ENCODE measurements at regions not wholly inside any gene's neighbourhood (a gene's known extent, or its start where the extent isn't known, plus 50 kb on each side); places are given as distances from the start of the nearest gene placed in this dataset.
A peak's percentile ranks its signal among the peaks of the same experiment; 100 is the strongest.
"Not testable (repeated sequence)": the region's sequence is repeated elsewhere in the genome, so short reads cannot be mapped to it uniquely, and the experiment has no call there.

DNA sequence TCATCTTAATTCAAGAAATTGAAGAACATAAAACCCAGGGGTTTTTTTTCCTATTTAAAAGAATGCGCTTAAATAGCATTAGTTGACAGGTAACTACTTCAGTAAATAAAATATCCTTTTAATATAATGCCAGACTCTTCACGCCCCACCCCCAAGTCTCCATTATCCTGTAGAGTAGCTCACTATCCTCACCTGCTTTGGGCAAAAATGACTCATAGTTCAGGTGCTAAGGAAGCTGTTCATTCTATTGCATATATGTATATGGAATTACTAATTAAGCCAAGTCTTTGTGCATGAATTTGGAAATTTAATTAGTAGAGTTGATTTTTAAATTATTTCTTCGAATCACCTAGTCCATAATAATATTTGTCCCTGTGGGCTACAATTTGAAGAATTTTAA, 656.8 kb upstream of the ANKRD30A start:
- FAIRE-seq (no peak), DNase-seq (ENCODE audit: insufficient read length, low spot score) (no peak)
- no peak for TF ChIP-seq POLR2A (IDR thresholded peaks at IDR 0.05; ENCODE audit: low read depth, low read length)

DNA sequence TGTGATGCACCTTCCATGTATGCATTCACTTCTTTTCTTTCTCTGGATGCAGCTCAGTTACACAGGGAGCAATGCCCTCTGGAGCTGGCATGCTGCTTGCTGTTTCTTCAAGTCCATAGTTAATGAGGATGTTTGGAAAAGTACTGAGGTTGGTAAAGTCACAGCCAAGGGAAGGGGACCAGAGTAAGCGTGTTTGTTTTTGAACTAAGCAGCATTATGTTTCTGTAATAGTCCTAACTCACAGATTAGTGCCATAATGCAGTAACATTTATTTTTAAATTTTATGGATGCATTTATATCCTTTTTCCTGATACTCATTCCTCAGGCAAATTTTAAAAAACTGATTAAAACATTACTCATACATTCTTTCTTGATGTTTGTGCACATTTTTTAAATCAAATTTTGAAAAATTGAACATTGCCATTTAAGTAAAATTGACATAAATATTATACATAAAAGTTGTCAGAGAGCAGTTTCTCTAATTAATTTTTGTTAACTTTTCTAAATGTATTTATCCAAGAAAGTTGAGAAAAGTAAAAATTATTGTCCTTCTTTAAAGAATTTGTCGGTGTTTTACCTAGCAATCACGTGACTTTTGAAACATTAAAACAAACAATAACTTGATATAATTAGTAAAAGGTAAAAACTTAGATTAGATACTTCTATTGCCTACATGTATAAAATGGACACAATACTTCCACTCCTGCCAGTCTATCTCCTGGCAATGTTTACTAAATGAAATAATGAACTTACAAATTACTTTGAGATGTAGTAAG, 659.6 kb upstream of the ANKRD30A start:
- no peak for DNase-seq (ENCODE audit: insufficient read length, low spot score)
- TF ChIP-seq POLR2A (IDR thresholded peaks at IDR 0.05; ENCODE audit: low read depth, low read length) = no peak
- peak; percentile 79 for FAIRE-seq

DNA sequence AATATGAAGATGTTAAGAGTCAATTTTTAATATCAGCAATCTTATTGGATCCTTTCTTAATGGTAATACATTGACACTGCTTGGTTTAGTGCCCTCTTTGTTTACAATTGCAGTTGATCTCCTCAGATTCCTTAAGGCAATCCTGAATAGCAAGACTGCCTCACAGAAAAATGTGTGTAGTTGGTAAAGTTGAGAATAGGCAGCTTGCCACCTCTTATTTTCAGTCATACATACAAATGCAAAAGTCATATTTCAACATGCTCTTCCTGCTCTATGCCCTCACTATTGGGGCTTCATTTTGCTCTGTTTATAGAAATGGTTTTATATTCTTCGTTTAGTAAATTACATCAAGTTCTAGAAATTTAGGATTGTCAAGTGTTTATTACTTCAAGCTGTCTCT, 661.1 kb upstream of the ANKRD30A start:
- FAIRE-seq = no peak
- no peak for TF ChIP-seq POLR2A (IDR thresholded peaks at IDR 0.05; ENCODE audit: low read depth, low read length)
- DNase-seq (ENCODE audit: insufficient read length, low spot score) = no peak

DNA sequence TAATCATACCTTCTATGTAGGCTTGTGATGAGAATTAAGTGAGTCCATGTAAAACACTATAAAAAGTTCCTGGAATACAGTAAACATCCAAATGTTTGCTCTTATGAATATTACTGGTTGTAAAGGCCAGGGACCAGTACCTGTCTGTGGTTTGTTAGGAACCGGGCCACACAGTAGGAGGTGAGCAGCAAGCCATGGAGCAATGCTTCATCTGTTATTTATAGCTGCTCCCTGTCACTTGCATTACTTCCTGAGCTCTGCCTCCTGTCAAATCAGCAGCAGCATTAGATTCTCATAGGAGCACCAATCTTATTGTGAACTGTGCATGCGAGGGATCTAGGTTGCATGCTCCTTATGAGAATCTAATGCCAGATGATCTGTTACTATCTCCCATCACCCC, 662.0 kb upstream of the ANKRD30A start:
- FAIRE-seq = no peak
- TF ChIP-seq POLR2A (IDR thresholded peaks at IDR 0.05; ENCODE audit: low read depth, low read length) = no peak
- no peak for DNase-seq (ENCODE audit: insufficient read length, low spot score)

DNA sequence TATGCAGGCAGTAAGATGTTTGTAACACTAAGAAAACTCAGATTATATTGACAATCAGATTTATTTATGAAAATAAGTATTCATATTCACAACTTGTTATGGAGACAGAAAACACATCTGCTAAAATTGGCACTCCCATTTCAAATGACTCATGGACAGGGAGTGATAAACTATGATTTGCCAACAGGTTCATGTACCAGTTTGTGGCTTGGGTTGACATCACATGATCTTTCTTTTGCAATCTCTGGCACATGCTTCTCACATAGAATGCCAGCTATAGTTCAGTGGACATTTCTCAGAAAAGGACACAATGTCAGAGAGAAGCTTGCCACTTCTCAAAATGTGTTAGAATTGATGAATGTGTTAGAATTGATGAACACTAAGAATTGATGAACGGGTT, 663.2 kb upstream of the ANKRD30A start:
- DNase-seq (ENCODE audit: insufficient read length, low spot score) (no peak), FAIRE-seq (peak; percentile 82)
- no peak for TF ChIP-seq POLR2A (IDR thresholded peaks at IDR 0.05; ENCODE audit: low read depth, low read length)

DNA sequence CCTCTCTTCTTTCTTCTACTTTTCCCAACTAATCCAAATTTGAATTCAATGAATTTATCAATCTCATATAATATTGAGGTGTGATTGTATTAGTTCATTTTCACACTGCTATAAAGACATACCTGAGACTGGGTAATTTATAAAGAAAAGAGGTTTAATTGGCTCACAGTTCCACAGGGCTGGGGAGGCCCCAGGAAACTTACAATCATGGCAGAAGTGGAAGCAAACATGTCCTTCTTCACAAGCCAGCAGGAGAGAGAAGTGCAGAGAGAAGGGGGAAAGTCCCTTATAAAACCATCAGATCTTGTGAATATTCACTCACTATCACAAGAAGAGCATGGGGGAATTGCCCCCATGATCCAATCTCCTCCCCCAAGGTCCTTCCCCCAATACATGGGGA, 667.0 kb upstream of the ANKRD30A start:
- not testable (repeated sequence) for DNase-seq (ENCODE audit: insufficient read length, low spot score); FAIRE-seq

DNA sequence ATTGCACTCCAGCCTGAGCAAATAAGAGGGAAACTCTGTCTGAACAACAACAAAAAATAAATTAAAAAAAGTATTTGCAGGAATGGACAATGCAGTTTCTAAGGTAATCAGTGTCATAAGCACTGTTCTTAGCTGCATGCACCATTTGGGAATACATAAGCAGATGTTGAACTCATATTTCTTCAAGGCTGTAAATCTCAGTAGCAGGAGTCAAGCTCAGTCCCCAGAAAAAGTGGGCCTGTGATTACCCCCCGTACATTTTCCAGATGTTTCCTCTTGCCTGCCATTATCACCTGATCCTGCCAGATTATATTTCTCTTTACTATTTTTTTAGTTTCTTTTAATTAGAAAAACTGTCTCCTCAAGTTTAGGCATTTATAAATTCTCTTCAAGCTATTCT, 667.6 kb upstream of the ANKRD30A start:
- FAIRE-seq = no peak
- no peak for TF ChIP-seq POLR2A (IDR thresholded peaks at IDR 0.05; ENCODE audit: low read depth, low read length)
- no peak for DNase-seq (ENCODE audit: insufficient read length, low spot score)

DNA sequence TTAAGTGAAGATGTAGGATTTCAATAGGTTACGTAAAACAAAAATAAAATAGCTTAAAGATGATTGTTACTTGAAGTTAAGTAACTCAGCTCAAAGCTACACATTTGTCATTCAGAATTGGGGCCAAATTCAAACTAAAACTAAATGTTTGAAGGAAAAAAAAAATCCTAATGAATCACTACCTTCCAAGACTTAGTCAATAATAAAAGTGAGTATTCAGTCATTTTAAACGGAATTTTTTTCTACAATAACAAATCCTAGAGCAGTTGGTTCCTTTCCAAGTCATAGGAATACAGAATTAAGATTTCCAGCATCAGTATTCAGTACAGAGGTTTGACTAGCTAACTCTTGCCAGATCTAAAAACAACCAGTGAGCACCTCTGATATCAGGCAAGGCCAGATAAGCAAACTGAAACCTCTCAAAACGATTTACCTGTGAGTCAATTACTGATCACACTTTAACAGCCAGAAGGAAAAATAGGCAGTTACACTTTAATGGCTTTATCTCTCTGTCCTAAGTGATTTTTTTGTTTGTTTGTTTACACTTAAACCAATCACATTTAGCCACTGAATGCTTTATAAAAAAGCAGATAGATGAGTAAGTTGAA, 669.8 kb upstream of the ANKRD30A start:
- TF ChIP-seq POLR2A (IDR thresholded peaks at IDR 0.05; ENCODE audit: low read depth, low read length) = no peak
- DNase-seq (ENCODE audit: insufficient read length, low spot score) (no peak), FAIRE-seq (no peak)

DNA sequence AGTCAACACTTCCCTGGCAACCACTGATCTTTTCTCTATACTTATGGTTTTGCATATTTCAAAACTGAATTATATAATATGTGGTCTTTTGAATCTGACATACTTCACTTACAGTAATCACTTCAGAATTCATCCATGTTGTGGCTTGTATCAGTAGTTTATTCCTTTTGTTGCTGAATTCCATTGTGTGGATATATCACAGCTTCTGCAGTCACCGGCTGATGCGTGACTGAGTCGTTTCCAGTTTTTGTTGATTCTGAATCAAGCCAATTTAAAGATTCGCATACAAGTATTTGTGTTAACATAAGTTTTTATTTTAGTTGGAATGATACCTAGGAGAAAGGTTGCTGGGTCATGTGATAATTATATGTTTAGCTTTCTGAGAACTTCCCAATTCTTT, 672.5 kb upstream of the ANKRD30A start:
- no peak for TF ChIP-seq POLR2A (IDR thresholded peaks at IDR 0.05; ENCODE audit: low read depth, low read length)
- DNase-seq (ENCODE audit: insufficient read length, low spot score) (no peak), FAIRE-seq (no peak)

DNA sequence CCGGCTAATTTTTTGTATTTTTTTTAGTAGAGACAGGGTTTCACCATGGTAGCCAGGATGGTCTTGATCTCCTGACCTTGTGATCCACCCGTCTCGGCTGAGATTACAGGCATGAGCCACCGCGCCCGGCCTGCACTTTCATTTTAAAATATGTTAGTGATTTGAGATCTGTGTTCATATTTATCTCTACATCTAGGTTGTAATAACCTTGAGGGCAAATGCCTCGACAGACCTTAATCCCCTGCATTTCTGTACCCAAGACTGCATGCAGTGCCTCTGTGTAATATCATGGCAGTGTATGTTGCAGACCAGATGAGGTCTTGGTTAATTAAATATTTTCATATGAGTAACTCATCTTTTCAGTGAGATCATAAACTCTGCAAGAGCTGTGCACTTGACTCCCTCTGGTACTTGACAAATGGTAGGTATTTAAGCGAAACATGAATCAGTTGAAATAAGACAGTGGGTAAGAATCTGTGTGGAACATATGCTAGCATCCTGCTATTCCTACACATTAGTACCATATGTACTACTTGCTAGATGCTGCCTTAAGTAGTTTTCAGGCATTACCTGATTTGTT, 673.9 kb upstream of the ANKRD30A start:
- FAIRE-seq = no peak
- DNase-seq (ENCODE audit: insufficient read length, low spot score) = no peak
- TF ChIP-seq POLR2A (IDR thresholded peaks at IDR 0.05; ENCODE audit: low read depth, low read length) = no peak

DNA sequence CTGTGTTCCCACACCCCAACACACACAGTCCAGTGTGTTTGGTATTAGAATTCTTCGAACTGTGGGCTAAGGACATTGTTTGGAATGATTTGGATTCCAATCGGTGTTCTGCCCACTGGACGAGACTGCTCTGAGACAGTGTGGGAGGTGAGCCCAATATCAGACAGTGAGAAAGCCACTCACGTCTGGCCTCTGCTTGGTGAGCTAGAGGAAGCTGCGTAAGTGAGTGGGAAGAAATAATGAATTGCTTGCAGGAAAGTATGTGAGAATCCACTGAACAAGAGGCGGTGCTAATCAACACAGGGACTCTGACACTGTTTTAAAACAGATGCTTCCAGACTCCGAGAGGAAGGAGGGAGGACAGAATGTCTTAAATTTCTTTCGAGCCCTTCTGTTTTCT, 675.0 kb upstream of the ANKRD30A start:
- DNase-seq (ENCODE audit: insufficient read length, low spot score) = no peak
- TF ChIP-seq POLR2A (IDR thresholded peaks at IDR 0.05; ENCODE audit: low read depth, low read length) = no peak
- FAIRE-seq = peak; percentile 95

DNA sequence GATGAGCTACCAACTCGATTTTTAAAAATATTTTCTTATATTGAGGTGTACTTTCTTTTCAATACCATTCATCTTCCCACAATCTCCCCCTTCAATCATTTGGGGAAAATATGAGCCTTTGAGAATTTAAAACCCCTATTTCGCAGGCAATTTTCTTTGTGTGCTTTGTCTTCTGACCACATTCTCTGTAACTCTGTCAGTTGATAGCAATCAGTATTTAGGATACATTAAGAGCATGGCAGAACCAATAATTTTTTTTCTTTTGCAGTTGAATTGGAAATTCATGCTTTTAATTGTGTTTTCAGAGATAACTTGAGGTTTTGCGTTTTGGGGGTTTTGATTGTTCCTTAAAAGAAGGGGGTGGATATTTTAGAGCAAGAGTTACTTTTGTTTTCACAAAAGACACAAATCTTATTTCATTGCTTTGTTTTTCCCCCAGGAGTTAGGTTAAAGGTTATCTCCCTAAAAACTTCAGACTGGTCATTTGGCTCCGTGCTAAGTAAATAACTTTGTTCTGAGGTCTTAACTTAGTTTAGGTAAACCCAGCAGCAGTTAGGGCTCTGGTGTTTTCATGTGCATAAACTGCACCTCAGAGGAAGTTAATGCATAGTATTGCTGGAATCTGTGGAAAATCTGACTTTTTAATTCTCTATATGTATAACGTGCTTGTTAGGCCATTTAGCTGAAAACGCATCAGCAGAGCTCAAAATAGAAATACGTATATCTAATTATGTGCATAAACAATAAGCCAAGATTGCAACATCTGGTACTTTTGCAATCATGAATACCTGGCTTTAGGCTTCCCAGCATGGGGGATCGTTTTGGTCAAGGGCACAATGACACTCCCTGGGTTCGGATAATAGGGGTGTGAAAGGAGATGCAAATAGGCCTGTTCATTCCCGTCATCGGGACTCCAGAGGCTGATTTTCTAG, 676.4 kb upstream of the ANKRD30A start:
- no peak for FAIRE-seq
- no peak for DNase-seq (ENCODE audit: insufficient read length, low spot score)
- TF ChIP-seq POLR2A (IDR thresholded peaks at IDR 0.05; ENCODE audit: low read depth, low read length) = no peak

DNA sequence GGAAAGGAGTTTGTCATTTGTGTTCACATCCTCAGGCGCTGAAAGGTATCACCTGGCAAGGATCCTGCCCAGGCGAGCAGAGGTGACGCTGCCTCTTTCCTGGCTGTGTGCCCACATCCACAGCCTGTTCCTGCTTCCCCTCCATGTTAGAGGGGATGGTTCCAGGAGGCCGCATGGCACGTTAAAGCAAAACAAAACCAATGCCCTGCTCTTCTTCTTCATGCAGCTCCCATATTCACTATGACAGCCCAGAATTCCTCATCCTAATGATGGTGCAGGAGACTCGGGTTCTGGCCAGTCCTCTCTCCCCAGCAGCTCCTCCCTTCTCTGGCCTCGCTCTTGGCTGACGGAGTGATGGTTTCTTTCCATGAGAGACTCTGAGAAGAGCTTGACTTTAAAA, 678.5 kb upstream of the ANKRD30A start:
- FAIRE-seq = no peak
- no peak for DNase-seq (ENCODE audit: insufficient read length, low spot score)

DNA sequence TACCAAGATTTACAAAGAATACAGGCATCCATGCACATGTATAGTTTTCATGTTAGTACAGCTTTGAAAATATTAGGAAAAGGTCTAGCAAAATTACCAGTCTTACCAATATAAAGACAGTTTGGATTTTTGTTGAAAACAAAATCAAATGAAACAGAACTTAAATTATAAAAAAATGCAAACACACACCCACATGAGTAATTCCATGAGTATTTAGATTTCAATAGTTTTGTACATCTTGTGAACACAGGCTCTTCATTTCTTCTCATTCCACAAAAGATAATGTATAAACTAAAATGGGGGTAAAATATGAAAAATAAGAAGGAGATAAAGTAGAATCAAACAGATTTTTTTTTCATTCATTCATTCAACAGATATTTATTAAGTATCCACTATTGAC, 682.2 kb upstream of the ANKRD30A start:
- FAIRE-seq (no peak), DNase-seq (ENCODE audit: insufficient read length, low spot score) (no peak)
- no peak for TF ChIP-seq POLR2A (IDR thresholded peaks at IDR 0.05; ENCODE audit: low read depth, low read length)

More for the DNA sequence above, 678.5 kb upstream of the ANKRD30A start:
- no peak for TF ChIP-seq POLR2A (IDR thresholded peaks at IDR 0.05; ENCODE audit: low read depth, low read length)
